ENCODE measurements at regions not wholly inside any gene's neighbourhood (a gene's known extent, or its start where the extent isn't known, plus 50 kb on each side); places are given as distances from the start of the nearest gene placed in this dataset.
"Not testable (repeated sequence)": the region's sequence is repeated elsewhere in the genome, so short reads cannot be mapped to it uniquely, and the experiment has no call there.

DNA sequence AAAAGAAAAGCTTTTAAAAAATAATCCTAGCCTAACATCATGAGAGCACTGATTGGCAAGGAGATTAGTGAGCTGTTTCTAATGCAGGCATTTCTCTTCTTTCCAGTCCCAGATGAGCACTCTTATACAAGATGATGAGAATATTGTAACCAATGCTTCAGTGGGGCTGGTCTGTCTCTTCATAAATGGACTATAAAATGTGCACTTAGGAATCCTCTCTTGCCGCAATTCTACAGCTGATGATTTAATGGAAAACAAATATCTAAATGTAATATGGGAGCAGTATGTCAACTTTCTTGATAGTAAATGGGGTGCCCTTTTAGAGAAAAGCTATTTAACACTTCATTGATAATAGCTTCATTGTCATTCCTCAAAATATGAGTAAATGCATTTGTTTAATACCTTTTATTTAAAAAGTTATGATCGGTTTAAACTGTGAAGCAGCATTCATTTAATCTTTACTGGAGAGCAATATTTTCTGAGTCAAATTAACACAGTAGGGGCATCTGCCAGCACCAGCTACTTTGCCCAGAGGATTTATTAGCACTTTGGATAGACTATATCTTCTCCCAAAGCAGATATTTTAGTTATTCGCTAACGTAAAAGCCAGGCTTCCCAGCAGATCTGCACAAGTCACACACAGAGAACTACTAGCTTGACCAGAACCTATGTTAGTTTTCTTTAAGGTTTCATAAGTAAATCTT, 985.9 kb downstream of the DIPK2A start:
- no peak for FAIRE-seq

DNA sequence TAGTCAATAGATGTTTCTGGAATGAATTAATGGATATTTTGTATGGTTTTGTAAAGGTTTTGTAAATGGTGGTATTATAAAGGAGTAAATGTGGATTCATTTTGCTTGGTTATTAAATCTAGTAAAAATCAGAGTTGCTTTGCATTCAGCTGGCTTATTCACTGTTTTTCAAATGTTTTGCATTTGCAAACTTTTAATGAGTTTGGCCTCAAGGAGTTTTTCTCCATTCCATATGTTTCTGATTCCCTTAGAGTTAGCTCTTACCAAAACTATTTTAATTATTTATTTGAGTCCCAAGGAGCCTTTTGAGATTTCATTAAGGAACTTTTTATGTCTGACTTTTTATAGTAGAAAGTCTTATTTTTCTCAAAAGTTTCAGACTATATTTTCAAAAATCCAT, 992.2 kb downstream of the DIPK2A start:
- FAIRE-seq, result no peak

DNA sequence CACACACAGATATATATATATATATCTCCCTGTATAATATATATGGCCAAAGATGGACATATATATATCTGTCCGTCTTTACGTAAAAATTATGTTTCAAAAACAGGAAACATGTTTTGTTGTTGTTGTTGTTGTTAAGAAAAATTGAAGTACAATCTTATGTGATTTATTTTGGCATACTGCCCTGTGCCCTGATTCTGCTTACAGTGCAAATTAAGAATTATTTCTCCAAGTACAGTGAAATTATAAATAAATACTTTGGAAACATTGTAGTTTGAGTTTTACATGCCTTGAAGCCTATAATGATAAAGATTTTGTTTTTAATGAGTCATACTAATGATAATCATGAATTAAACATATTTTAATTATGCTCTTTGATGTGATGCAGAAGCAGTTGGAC, 994.9 kb downstream of the DIPK2A start:
- FAIRE-seq, result no peak

DNA sequence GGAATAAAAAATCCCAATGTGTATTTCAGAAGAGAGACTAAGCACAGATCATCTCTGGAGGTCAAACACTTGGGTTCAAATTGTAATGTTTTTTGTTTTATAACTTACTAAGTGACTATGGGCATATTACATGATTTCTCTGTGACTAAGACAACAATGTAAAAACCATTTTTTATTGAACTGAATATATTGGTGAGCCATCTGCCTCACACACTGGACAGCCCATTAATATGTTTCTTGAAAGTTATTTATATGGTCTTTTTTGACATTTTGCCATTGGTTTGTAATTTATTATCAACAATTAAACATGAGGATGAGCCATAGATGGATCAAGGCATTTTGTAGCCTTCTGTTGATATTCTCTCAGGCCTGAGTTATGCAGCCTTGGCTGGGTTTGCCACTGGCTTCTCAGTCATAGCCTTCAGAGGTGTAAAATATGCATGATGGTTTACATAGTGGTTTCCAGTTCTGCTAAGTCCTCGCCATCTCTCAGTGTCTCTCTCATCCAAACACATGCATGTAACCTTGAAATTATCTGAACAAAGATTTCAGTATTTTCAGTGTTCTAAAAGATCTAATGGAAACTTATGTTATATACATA, 997.2 kb downstream of the DIPK2A start:
- FAIRE-seq, result no peak

DNA sequence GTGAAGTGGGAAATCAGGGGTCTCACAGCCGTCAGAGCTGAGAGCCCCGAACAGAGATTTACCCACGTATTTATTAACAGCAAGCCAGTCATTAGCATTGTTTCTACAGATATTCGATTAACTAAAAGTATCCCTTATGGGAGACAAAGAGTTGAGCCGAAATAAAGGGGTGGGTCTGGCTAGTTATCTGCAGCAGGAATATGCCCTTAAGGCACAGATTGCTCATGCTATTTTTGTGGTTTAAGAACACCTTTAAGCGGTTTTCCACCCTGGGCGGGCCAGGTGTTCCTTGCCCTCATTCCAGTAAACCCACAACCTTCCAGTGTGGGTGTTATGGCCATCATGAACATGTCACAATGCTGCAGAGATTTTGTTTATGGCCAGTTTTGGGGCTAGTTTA, 1012.9 kb downstream of the DIPK2A start:
- not testable (repeated sequence) for FAIRE-seq

DNA sequence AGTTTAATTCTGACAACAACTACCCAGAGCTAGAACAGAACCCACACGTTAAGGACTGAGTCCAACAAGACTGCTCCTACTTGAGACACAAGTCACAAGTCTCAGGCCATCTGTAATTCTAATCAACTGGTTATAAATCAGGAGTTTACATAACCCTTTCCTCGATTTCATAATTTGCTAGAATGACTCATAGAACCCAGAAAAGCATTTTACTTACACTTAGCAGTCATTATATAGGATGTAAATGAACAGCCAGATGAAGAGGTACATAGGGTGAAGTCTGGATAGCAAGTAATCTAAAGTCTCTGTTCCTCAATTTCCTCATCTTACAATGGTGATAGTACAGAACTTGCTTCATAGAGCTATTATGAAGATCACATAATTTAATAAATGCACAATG, 1018.2 kb downstream of the DIPK2A start:
- FAIRE-seq, result no peak

DNA sequence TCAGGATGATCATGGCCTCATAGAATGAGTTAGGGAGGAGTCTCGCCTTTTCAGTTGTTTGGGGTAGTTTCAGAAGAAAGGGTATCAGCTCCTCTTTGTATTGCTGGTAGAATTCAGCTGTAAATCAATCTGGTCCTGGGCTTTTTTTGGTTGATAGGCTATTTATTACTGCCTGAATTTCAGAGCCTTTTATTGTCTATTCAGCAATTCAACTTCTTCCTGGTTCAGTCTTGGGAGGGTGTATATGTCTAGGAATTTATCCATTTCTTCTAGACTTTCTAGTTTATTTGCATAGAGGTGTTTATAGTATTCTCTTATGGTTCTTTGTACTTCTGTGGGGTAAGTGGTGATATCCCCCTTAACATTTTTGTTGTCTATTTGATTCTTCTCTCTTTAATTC, 1024.2 kb downstream of the DIPK2A start:
- FAIRE-seq, result no peak

DNA sequence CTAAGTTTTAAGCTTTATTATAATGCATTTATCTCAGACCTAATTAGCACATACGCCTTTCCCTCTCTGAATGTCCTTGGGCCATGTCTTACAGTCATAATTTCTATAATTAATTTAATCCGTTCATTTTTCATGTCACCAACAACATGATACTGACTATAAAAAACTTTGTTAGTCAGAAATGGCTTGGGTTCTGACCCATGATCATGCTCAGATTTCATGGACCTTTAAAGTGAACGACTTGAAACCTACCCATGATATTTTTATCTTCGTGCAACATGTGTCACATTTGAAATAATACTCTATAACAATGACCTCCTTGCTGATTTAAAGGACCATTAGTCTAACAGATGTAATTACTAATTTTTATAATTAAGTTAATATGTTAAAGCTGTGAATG, 1033.8 kb downstream of the DIPK2A start:
- no peak for FAIRE-seq

DNA sequence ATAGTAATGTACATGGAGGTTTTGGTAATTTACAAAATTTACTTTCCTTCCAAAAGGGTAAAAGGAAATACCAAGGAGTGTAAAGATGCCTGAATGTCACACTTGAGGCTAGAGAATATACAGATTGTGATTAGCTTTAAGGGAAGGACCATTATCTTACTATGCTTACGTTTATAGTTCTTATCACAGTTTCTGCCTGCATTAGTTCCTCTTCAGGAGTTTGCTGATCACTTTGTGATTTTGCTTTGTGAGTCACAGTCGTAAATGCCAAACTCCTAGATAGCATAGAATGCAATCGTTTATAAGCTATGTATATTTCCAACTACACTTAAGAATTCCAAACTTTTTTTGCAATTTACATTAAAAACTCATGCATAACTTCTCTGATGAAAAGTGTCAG, 1034.6 kb downstream of the DIPK2A start:
- FAIRE-seq, result no peak

DNA sequence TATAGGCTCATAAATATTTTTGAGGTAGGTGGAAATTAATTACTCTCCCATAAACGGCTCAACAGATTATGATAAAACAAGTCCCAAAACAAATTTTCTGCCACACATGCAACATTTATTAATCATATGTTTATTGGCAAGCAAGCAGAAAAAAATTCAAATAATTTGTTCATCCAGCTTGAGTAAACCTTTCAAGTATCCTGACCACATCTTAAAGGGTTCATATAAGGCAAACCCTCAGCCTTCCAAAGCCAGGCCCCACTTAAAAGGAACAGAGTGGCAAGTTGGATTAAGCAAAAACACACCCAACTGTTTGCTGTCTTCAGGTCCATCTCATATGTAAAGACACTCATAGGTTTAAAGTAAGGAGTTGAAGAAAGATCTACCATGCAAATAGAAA, 1042.3 kb downstream of the DIPK2A start:
- no peak for FAIRE-seq

DNA sequence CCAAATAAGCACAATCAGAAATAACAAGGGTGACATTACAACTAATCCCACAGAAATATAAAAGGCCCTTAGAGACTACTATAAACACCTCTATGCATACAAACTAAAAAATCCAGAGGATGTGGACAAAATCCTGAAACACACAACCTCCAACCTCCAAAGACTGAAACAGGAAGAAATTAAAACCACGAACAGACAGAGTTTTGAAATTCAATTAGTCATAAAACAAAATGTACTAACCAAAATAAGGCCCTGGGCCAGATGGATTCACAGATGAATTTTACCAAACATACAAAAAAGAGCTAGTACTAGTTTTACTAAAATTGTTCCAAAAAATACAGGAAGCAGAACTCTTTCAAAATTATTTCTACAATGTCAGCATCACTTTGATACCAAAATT, 1043.6 kb downstream of the DIPK2A start:
- no peak for FAIRE-seq

DNA sequence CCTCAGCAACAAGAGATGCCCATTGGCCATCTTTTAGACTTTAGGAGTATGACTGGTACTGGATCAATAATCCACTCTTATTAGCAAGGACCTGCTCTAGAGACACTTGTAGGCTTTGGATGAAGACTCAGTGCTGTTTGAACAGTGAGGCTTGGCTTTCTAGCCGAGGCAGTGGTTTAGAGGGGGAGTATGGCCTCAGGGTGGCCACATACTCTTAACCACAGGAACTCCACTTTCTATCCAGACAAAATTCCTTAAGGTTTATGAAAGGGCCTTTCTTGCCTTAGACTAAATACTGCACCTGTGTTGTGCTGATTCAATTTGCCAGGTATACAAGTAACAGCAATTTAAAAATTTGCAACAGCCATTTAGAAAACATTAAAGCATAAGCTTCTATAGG, 1046.3 kb downstream of the DIPK2A start:
- FAIRE-seq, result no peak

DNA sequence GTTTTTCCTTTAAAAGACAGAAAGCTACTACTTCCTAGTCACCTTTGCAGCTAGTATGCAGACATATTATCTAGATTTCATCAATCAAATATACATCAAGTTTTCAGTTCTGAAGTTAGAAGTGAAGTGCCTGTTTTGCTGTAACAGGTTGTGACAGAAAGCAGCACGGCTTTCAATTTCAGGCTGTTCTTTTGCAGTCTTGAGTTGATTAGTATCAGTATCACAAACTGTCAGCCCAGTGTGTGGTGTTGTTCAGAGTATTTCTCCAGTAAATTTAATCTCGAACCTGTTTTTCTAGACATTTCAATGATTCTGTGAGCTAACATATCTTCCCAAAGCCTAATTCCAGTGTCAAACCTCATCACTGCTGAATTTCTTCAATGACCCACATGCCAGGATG, 1050.8 kb downstream of the DIPK2A start:
- FAIRE-seq, result no peak

DNA sequence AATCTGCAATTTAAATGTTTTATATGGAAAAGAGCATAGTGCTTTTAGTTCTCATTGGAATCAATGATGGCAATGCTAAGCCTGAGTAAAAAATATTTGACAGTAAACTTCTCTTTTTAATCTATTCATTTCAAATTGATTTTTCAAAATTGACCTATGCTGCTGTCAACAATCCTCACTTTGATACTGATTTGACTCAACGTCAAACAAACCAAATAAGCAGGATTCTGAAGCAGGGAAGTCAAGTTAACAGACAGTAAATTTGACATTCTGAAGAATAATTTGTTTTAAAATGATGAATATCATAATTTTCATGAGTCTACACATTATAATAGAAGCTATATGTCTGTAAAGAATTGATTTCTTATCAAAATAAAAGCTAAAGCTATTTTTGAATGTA, 1053.1 kb downstream of the DIPK2A start:
- FAIRE-seq, result no peak

DNA sequence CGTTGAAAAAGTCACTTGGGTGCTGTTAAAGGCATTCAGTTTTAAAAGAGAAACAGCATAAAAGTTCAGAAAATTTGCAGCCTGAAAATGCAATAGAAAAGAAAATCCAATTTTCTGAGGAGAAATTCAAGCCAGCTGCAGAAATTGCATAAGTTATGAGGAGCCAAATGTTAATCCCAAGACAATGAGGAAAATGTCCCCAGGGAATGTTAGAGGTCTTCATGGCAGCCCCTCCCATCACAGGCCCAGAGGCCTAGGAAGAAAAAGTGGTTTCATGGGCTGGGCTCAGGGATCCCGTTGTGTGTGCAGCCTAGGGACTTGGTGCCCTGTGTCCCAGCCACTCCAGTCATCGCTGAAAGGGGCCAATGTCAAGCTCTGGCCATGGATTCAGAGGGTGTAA, 1055.6 kb downstream of the DIPK2A start:
- FAIRE-seq, result not testable (repeated sequence)

DNA sequence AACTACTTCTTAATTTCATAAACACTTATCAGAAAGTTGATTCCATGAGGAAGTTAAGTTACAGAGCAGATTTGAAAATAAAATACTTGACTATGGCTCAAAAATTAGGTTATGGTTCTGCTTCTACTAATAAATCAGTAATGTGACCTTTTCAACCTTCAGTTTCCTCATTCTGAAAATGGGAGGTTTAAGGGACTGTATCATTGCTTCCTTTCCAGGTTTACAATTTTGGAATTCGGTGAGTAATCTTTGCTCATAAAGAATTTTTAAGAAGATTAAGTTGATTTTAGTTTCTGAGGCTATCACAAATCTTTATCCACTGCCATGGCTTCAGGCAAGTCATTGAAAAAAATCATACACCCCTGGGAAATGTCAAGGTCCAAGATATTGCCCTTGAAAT, 1061.2 kb downstream of the DIPK2A start:
- no peak for FAIRE-seq

DNA sequence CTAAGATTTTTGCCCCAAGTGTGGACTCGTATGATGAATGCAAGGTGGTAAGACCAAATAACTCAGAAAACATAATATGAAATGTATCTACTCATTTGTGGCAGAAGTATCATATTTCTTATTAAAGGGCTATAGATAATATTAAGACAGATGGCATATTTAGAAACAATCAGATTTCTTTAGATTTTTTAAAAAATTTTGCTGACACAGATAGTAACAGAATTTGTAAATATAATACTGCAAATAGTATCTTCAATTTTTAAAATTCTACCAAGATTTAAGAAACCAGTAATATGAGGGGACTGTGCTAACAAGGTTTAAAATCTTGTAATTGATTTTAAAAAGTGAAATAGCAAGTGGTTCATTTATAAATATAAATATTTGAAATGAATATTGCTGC, 1064.1 kb downstream of the DIPK2A start:
- no peak for FAIRE-seq

DNA sequence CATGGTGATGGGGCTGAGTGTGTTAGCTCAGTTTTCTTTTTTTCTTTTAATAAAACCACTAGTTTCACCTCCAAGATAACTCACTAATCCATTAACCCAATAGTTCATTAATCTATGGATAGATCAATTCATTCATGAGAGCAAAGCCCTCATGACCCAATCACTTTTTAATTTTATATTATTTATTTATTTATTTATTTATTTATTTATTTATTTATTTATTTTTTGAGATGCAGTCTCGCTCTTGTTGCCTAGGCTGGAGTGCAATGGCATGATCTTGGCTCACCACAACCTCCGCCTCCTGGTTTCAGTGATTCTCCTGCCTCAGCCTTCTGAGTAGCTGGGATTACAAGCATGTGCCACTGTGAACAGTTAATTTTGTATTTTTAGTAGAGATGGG, 1082.4 kb downstream of the DIPK2A start:
- not testable (repeated sequence) for FAIRE-seq

DNA sequence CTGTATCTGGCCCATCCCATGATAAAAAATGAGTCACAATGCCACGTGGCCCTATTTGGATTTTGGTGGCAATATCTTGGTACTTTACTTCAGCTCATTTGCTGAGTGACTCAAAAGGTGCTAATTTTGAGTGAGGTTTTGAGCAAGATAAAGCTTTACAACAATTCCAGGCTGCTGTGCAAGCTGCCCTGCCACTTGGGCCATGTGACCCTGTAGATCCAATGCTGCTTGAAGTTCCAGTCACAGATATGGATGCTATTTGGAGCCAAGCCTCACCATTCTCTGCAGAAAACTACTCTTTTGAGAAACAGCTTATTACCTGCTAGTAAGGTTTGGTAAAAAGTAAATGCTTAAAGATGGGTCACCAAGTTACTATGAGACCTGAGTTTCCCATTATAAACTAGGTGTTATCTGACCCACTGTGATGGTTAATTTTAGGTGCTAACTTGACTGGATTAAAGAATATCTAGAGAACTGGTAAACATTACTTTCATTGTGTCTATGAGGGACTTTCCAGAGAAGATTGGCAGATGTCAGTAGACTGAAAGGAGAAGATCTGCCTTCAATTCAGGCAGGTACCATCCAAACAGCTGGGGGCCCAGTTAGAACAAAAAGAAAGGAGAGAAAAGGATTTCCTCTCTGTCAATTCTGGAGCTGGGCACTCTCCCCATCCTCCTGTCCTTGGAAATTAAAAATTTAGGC, 1083.9 kb downstream of the DIPK2A start:
- FAIRE-seq, result no peak

DNA sequence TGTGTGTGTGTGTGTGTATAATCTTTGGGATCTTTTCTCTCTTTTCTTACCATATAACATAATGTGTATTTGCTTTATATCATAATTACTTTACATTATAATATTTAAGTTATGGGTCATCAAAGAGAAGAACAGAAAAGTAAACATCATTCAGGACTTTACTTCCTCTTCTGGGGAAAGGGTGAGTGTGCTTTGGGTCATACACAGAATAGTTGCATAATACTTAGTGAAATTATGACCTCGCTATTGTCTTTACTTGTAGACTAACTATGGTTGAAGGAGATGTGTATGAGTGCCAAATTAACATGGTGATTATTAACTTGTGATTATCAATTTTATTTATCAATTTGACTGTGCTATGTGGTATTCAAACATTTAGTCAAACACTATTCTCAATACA, 1086.9 kb downstream of the DIPK2A start:
- FAIRE-seq, result no peak

DNA sequence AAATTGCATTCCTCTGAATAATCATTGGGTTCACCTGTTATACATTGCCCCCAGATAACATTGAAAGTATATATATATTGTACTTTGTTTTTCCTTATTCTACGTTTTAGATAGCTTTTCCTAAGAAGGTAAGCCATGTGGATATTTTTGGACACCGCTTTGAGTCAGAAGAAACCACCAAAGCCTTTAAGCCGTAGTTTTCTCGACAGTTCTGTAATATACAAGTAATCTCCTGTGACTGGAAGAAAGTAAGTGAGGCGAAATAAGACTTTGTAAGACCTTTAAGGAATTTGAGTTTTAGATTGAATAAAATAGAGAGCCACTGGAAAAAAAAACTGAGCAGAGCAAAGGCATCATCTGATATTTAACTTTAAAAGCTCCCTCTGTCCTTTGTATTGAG, 1092.0 kb downstream of the DIPK2A start:
- FAIRE-seq, result no peak

DNA sequence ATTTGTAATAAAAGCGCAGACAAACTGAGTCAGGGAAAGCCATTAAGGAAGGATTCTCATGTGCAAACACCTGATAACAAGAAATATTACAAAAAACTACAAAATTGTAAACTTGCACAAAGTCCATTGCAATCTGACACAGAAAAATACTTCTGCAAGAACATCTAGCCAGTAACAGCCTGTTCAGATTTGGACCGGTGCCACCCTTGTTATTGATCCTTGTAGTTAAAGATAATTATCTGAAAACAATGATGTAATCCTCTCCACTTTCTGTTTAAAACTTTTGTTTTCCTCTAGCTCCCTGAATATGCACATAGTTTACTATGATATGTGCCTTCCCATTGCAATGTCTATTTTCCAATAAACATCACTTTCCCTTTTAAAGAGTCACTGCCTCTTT, 1090.2 kb downstream of the PLOD2 start:
- FAIRE-seq, result no peak

DNA sequence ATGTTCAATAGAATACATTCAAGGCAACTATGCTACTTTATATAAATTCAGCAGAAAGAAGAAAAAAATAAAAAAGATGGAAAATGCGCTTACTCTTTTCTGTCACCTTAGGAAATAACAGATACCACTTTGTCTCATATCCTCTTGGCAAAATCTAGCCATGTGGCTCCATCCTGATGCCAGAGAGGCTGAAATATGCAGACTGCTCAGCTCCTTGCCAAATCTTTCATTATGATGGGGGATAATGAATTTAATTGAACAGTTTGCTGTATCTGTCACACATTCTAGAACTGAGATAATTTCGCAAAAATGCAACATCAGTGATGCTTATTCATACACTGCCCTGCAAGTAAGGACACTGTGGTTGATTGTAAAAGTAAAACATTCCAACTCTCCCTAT, 1081.5 kb downstream of the PLOD2 start:
- FAIRE-seq, result no peak

DNA sequence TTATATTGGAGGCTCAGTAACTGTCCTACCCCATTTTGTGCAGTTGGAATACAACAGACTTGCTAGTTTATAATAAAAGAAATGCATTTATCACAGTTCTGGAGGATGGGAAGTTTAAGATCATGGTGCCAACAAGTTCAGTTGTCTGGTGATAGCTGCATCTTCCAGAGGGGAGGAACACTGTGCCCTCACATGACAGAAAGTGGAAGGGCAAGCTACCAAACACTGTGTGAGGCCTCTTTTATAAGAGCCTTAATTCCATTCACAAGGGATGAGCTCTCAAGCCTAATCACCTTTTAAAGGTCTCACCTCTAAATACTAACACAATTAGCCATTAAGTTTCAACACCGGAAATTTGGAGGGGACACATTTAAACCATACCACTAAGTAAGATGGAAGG, 1073.9 kb downstream of the PLOD2 start:
- no peak for FAIRE-seq

DNA sequence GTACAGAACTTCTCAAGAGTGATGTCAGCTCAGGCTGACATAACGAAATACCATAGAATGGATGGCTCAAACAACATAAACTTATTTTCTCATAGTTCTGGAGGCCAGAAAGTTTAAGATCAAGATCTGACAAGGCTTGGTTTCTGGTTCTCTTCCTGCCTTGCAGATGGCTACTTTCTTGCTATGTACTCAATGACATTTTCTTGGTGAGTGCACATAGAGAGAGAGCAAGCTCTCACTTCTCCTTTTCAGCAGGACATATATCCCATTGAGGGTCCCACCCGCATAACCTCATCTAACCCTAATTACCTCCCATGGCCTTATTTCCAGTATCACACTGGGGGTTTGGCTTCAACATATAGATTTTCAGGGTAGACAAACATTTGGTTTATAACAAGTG, 1072.1 kb downstream of the PLOD2 start:
- no peak for FAIRE-seq

Data from G401.6 (cell line).